A204.1 (cell line): ENCODE measurements at regions not wholly inside any gene's neighbourhood (a gene's known extent, or its start where the extent isn't known, plus 50 kb on each side); places are given as distances from the start of the nearest gene placed in this dataset.

ENCODE experiments used
- FAIRE-seq: peaks from 2 replicates; lab custom pipeline; 2012; peaks lifted over from hg19 to GRCh38; lab: Jason Lieb, UNC

DNA sequence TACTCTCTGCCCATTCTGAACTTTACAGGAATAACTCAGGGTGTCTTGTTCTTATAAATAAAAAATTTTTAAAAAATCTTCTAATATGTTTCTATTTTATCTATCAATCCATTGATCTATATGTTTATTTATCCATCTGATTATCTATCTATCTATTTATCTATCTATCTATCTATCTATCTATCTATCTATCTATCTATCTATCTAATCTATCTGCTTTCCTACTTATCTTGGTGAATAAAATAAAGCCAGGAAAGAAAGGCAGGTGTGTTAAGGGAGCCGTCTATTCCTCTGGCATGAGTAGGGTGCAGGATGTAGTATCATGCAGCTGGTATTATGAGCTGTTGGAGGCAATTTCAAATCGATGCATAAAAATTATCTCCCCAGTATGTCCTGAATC lies 153.0 kb downstream of the FOXA2 start:
- no peak for FAIRE-seq

DNA sequence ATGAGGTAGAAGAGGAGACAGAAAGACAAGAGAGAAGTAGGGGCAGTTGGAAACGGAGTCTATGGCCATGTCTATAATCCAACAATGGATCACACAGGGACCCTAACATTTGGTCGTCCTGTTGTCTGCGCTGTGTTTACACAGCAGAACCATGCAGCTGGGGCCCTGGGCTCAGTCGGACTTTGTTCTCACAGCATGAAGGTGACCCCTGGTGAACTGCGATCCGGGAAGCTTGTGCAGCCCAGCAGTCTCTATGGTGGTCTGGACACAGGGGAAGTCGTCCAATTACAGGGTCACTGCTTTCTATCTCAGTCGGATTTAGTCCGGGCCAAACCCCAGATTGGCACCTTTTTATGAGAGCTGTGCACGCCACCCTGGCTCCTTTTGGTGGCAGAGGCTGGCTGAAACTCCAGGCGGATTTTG lies 153.6 kb downstream of the FOXA2 start:
- FAIRE-seq: no peak

- no peak for FAIRE-seq
These were observed 154.1 kb downstream of the FOXA2 start for GRCh38 chr20:22430154-22430745.

DNA sequence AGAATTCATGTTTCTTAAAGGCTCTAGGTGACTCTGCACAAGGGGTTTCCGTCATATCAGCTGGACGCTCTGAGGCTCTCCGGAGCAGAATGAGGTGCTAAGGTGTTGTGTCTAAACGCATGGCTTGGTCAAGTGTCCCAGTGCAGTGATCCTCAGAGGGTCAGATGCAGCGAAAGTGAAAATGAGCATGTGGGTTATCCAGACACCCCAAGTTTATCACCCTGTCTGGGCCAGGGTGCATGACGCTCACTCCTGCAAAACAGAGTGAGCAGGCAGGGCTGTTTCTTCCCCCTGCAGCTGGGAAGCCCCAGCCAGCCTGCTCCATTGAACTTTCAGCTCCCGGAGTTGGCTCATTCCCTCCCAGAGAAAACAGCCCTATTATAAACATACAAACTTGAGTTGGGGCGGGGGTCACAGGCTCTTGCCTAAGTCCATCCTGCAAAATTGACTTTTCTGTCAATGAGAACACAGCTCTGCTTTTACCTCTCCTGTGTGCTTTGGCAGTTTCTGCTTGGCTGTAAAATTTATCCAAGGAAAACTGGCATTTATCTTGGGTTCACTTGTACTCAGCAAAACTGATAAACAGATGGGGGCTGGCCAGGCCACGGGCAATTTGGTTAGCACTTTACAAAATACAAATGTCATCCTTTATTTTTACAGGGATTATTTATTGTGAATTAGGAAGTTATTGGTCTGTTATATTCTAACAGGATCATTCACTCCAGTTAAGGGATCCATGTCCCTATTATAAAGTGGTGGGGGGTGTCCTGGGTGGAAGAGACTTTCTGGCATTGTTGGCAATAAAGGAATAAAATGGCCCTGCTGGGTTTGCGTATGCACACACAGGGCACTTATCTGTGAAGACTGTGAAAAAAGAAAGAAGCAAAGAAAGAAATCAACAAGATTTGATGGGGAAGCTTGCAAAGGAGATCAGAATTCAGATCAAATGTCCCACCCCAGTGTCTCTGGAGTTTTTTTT lies 154.9 kb downstream of the FOXA2 start:
- FAIRE-seq: no peak

DNA sequence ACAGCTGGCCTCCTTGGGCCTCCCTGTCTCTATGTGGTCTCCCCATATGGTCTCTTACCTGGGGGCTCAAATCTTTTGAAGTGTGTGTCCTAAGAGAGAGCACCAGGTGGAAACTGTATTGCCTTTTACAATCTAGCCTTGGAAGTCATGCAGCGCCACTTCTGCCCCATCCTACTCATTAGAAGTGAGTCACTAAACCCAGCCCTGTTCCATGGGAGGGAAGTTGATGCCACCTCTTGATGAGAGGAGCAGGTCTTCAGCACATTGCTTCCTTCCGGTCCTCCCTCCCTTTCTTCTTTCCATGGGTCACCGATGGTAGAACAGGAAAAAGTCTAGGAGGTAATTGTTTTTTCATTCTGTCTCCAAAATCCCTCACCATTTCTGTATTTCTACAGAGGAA lies 156.3 kb downstream of the FOXA2 start:
- no peak for FAIRE-seq

DNA sequence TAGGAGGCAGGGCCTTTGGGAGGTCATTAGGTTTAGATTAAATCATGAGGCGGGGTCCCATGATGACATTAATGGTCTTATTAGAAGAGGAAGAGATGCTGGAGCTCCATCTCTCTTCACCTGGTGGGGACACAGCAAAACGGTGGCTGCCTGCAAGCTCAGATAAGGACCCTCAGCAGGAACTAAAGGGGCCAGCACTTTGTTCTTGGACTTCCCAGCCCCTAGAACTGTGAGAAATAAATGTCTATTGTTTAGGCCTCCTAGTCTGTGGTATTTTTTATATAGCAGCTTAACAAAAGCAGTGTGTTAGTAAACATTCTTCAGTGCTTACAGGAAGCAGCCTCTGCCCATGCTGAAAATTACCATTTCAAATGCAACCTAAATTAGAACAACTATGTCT lies 157.6 kb downstream of the FOXA2 start:
- FAIRE-seq: no peak

DNA sequence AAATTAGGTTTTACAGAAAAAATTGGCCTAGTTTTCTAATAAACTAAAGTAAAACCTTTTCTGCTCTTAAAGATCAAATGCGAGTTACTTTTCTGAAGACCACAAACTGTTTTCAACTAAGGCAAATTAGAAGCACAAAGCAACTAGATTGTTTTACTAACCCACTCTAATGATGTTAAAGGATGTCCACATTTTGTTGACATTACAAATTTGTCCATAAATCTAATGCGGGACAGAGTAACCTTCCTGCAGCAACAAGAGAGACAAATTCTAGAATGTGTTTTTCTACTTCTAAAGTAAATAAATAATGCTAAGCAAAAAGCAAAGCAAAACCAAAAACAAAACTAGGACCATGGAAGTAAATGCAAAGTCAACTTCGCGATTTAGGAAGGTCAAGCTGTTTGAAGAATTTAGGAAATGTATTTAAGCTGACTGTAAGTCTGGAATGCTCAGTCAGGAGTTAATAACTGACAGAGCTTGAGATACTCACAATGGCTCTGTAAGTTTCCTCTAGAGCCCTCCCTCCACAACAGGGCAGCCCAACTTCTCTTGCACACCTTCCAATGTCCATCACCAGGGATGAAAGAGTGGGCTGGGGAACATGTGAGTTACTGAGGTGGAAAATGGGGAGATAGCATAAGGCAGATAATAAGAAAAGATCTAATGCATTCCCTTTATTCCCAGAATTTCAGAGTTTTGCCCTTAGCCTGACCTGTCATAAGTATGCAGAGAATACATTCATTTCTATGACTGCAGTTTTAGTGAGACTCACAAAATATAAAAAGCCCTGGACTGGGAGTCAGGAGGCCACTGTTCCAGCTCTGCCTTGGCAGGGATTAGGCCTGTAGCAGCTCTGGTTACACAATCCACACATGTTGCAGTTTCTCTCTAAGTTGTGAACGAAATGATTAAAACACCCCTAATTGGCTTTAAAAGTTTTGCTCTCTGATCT lies 158.8 kb downstream of the FOXA2 start:
- FAIRE-seq: no peak

DNA sequence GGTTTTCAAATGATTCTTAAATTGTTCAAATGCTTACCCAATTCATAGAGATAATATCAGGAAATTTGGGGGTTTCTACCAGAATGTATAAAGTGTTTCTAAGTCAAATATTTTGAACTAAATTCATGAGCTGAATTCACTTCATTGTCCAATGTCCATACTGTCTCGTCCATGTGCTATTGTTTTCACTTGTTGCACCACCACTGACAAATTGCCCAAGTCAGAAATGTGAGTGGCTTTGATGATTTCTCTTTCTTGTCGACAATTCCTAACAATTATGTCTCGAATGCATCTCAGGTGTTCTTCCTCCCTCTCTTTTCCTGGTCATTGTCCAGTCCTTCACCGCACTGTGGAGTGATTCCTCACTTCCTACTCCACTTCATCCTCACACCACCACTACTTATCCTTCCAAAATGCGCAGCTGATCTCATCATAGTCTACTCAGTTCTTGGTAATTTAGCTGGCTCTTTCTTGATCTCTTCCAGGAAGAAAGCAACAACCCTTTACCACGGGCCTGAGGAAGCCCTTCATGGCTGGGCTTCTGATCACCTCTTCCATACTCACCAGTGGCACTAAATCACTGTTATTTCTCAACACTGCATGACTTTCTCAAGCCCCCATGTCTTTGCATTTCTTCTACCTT lies 161.1 kb downstream of the FOXA2 start:
- FAIRE-seq: no peak

DNA sequence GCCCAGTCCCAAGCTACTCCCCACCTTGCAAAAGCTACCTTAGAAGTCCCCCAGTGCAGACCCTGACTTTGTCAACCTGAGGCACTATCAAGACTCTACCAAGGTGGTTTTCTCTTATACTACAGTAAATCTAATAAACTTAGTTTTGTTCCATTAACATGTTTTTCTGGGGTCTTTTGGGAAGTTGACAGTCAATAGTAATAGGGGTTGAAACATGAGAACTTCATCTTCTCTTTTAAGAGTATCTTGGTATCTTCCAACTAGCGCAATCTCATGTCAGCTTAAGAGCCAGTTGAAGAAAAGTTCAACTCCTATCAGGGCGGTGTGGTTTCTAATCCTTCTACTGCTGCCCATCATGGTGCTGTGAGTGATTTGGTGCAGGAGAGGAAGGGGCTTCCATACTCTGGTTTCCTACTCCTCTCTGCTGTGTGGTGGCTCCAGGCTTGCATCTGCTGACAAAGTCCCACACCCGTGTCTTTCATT lies 164.2 kb downstream of the FOXA2 start:
- no peak for FAIRE-seq

- FAIRE-seq: no peak
These were observed 165.6 kb downstream of the FOXA2 start for GRCh38 chr20:22418738-22419137.

- no peak for FAIRE-seq
These were observed 170.0 kb downstream of the FOXA2 start for GRCh38 chr20:22414305-22414742.

GRCh38 chr20:22412977-22413868 lies 171.1 kb downstream of the FOXA2 start:
- no peak for FAIRE-seq

DNA sequence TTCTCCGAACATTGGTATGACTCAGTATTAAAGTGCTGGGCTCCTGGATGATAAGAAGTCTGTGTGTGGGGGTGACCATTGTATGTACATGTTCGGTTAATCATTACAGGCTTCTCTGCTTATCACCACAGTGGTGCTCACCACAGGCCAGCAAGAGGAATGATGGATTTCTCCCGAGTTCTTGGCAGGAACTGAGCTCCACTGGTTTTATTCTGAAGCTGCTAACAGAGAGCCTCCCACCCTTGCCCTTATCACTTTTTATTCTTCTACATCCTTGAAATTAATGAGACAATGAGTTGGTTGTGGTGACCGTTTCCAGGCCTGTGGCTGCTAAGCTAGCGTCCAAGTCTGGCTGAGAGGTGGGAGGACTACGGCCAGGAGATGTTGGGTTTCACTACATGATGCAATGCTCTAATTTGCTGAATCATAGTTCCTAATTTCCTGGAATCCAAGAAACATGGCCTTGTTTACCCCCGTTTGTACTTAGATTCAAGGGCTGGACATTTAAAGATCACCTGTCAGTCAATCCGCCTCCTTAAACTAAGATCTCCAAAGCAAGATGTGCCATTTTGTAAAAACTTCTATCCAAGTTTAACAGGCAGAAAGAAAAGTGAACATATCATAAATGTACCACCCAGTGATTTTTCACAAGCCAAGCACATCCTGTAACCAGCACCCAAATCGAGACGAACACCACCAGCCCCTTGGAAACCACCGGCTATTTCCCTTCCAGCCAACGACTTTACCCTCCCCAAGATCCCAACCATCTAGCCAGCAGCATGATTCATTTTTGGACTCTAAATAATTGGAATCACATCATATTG lies 172.5 kb downstream of the FOXA2 start:
- FAIRE-seq: no peak

DNA sequence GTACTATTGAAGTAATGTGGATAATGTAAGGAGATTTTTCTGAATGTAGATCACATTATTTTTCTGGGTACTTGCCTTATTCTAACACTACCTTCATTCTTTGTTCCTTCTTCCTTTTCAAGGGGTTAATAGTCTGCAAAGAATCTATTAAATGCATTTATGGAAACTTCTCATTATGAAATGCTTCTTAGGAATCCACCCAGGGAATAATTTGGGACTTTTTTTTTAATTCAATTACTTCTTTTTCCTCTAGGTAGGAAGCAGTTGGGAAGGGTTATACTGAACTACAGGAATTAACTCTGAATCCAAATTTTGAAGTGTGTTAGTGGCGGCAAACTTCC lies 173.1 kb downstream of the FOXA2 start:
- no peak for FAIRE-seq

GRCh38 chr20:22410556-22411130 lies 173.7 kb downstream of the FOXA2 start:
- FAIRE-seq: no peak

DNA sequence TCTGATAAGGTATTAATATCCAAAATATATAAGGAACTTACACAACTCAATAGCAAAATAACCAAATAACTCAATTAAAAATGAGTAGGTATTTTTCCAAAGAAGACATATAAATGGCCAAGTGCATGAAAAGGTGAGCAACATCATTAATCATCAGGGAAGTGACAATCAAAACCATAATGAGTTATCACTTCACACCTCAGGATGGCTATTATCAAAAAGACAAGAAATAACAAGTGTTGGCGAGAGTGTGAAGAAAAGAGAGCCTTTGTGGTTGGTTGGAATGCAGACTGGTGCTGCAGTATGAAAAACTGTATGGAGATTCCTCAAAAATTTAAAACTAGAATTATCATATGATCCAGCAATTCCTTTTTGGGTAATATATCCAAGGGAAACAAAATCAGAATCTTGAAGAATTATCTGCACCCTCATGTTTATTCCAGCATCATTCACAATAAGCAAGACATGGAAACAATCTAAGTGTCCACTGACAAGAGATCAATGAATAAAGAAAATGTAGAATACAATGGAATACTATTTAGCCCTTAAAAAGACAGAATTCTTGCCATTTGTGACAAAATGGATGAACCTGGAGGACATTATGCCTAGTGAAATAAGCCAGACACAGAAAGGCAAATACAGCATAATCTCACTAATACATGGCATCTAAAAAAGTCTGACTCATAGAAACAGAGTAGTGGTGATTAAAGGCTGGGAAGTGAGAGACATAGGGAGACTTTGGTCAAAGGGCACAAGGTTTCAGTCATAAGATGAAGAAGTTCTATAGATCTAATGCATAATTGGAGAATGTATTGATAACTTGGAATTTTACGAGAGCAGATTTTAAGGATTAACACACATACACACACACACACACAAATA lies 175.6 kb downstream of the FOXA2 start:
- no peak for FAIRE-seq

DNA sequence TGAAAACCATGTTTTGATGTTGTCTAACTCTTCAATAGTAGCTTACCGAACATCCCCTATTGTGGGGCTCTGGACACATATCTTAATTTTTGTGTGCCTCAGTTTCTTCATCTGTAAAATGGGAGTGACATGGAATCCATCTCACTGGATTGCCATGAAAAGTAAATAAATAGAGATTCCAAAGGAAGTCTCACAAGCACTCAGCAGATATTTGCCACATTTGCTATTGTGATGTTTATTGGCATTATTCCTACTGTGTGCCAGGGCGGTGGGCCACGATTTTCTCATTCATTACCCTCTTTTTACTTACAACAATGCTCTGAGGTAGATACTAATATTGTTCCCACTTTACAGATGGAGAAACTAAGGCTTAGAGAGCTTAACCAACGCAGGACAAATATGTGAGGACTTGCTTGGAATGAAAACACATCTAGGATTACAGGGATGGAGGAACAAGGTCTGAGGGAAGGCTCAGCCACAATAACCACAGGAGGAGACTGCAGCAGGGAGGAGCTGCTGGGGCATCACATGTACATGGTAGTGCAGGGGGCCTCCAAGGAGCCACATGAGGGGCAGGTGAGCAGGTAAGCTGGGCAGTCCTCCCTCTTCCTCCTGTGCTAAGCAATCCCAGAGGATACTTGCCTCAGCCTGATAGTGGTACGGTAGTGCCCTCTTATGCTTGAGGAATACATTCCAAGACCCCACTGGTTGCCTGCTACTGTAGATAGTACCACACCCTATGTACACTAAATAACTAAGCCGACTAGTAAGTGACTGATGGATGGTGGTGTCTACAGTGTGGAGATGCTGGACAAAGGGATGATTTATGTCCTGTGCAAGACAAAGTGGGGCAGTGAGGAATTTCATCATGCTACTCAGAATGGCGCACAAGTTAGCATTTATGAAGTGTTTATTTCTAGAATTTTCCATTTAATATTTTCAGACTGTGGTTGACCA lies 176.9 kb downstream of the FOXA2 start:
- FAIRE-seq: no peak
